IPS DF 4.7 (cell line): ENCODE measurements at regions not wholly inside any gene's neighbourhood (a gene's known extent, or its start where the extent isn't known, plus 50 kb on each side); places are given as distances from the start of the nearest gene placed in this dataset.
"Not testable (repeated sequence)": the region's sequence is repeated elsewhere in the genome, so short reads cannot be mapped to it uniquely, and the experiment has no call there.

ENCODE experiments used
- DNase-seq: peaks from one replicate; pipeline ENCODE4 v3.0.0-alpha.2; 2013; ENCODE audit warnings: low spot score; ENCODE audit errors: extremely low read depth

- DNase-seq: no peak
Measured at GRCh38 chr6:74319292-74319691, 623.3 kb downstream of the CD109 start.

- DNase-seq: no peak
Measured at GRCh38 chr6:74318738-74319137, 622.7 kb downstream of the CD109 start.

GRCh38 chr6:74312081-74312480, 616.1 kb downstream of the CD109 start:
- no peak for DNase-seq

DNA sequence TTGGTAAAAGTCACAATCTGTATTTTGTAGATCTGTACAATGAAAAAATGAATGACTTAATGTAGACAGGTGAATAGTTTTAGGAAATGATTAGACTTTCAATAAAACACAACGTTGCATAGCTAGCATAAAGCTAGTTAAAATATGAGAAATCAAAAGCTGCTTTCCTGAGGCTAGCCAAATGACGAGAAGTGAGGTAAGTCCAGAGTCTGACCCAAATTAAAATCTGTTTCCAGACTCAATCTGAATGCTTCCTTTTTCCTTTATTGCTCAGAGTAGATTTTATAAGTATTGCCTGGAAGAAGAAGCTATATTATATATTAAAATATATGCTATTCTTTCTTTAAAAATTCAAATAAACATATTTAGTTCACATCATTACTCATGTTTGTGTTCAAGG, 615.4 kb downstream of the CD109 start:
- no peak for DNase-seq

DNA sequence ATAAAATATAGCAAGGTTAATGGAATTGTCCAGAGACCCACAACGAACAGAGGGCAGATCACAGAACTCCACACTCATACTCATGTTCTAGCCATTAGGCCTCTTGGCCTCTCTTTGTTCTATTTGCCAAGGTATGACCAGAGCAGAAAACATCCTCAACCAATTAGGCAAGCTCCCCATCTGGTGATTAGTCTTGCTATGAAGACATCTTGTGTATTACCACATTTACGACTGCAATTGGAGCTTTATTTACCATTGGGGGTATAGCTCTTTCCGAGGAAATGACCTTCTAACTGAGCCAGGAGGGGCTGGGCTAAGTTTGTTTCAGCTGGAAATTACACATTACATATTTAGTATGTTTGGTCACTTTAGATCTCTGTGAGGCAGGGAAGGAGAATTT, 593.9 kb downstream of the CD109 start:
- DNase-seq: no peak

- DNase-seq: no peak
Measured at GRCh38 chr6:74287932-74288331, 591.9 kb downstream of the CD109 start.

DNA sequence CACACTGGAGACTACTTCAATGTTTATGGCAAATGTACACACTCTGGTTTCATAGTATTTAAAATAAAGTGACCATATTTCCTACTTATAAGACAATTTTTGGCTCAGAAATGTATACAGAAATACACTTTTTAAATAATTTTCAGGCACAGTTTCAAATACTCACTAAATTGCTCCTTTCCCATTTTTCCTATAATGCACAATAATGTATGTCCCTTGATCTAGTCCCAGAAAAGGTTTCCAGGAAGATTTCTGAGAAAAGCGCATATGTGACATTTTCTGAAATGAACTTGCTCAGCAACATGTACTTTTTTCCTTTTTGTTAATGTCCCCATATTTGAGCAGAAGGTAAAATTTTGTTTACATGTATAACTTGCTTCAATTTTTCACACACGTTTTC, 591.4 kb downstream of the CD109 start:
- DNase-seq: no peak

DNA sequence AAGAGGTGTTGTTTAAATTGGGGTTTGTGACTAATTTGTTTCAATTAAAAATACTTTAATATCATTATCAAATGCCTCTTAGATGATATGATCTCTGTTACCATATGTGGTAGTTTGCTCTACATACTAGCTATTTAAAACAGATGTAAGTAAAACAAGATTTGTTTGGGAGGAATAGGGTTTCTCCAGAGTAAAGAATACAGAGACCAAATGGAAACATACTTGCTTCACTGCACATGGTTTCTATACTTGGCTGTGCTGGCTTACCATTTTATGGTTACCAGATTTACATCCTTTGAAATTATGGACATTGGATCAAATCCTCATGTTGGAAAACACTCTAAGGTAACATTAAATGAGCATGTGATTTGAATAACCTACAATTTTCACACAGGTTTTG, 588.3 kb downstream of the CD109 start:
- DNase-seq: no peak

GRCh38 chr6:74283532-74283931, 587.5 kb downstream of the CD109 start:
- DNase-seq: no peak

DNA sequence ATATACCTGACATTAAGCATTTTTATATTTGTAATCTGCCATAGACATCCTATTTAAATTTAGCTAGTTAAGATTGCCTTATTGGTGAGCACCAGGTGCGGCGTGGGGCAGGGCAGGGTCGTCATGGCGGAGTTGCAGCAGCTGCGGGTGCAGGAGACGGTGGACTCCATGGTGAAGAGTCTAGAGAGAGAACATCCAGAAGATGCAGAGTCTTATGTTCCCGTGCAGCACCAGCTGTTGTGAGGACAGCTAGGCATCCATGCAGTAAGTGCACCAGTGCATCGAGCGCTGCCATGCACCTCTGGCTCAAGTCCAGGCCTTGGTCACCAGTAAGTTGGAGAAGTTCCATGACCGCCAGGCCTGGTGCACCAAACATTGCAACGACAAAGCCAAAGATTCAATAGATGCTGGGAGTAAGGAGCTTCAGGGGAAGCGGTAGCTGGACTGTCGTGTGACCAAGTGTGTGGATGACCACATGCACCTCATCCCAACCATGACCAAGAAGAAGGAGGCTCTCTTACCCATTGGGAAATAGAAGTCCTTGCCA, 586.2 kb downstream of the CD109 start:
- DNase-seq: no peak

GRCh38 chr6:74280130-74280692, 584.2 kb downstream of the CD109 start:
- no peak for DNase-seq

DNA sequence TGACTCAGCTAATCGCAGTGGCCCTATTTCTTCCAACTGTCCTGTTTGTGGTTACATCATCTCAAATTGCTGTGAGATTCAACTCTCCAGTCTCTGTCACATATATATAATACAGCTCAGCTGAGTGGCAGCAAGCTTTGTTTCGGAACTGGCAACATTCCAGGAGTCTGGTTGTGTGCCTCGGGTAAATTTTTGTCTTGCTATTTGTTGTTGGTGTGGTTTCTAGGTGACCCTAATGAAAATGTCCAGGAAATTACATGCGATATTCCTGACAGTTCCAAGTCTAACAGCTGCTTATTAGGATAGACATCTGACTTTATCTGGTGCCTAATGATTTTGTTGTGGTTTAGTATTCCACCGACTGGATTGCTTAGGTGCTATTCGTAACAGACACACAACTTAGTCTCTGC, 581.8 kb downstream of the CD109 start:
- DNase-seq: no peak

DNA sequence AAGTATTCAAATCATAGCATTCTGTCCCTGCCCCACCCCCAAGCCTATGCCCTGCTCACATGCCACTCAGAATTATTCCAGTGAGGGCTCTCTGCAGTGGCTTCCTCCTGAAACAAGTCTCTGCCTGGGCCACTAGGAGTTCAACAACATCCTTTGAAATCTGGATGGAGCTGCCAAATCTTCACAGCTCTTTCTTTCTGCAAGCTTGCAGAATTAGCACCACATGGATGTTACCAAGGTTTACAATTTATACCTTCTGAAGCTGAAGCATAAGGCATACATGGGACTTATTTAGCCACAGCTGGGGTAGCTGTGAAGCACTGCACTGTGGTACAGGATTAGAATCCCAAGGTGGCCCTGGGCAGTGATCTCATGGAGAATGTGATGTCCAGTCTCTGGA, 577.5 kb downstream of the CD109 start:
- no peak for DNase-seq

DNA sequence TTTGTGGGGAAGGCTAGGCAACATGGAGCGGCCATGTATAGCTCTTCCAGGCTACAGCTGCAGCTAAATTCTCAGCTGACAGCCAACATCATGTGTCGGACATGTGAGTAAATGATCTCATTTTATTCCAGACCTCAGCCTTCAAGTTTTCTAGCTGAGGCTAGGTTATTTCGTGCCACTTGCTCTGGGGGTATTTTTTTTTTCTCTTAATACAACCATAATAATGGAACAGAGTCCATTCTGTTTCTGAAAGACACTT, 573.5 kb downstream of the CD109 start:
- DNase-seq: no peak

DNA sequence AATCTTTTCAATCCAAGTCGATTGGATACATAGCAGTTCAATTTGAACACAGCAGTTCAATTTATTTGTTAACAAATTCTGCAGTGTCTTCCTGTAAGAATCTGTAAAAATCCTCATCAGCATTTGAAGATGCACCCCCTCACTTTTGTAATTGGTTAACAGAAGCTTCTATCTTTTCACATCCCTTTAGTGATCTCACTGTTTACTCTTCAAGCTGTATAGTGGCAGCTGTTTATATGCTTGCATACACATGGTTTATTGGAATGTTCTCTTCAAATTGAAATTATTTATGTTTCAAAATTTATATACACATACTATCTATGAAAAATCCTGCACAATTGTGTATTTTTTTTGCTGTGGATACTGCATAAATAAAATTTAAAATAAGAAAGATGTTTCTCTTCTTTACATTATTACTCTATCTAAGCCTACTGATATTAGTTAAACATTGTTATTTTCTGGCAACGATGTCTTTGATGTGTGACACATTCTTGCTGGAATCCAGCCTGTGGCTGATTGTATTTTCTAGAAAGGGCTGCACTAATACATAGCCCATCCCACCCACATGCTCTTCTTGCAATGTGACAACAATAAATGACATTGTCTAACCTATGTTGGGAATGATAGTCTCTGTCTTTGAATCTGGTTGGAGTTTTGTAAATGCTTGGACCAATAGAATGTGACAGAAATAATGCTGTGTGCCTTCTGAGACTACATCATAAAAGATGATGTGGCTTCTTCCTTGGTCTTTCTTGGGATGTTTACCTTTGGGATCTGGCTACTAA, 573.0 kb downstream of the CD109 start:
- no peak for DNase-seq

- DNase-seq: no peak
Measured at GRCh38 chr6:74259981-74260380, 564.0 kb downstream of the CD109 start.

GRCh38 chr6:74256781-74257180, 560.8 kb downstream of the CD109 start:
- no peak for DNase-seq

DNA sequence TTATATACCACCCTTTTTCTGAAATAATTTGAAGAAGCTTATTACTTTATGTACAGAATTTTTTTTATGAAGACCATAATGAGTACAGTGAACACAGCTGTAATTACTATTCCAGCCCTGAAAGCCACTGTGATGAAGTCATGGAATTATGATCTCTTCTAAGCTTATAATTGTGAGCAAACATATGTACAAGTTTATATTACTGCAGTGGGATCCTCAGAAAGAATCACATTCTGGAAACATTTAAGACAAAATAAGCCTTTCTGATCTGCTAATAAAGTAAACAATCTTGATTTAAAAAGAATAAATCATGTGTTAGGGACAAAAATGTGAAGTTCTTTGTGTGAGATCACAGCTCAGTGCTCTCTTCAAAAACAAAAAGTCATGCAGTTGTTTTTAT, 560.4 kb downstream of the CD109 start:
- DNase-seq: no peak

GRCh38 chr6:74255007-74255406, 559.0 kb downstream of the CD109 start:
- DNase-seq: not testable (repeated sequence)

- not testable (repeated sequence) for DNase-seq
Measured at GRCh38 chr6:74254147-74254546, 558.1 kb downstream of the CD109 start.

- no peak for DNase-seq
Measured at GRCh38 chr6:74253261-74253660, 557.3 kb downstream of the CD109 start.

- no peak for DNase-seq
Measured at GRCh38 chr6:74250161-74250818, 554.3 kb downstream of the CD109 start.

GRCh38 chr6:74249658-74250057, 553.7 kb downstream of the CD109 start:
- DNase-seq: no peak
